DMS53 treated with DMSO at 0.1 percent for 48 hours (cell line): ENCODE measurements at regions not wholly inside any gene's neighbourhood (a gene's known extent, or its start where the extent isn't known, plus 50 kb on each side); places are given as distances from the start of the nearest gene placed in this dataset.

ENCODE experiments used
- DNase-seq: peaks from one replicate; lab custom pipeline; 2025; ENCODE audit not compliant: unreplicated experiment; lab: John Stamatoyannopoulos, UW

- no peak for DNase-seq
Measured at GRCh38 chr6:159118924-159119323, 50.3 kb upstream of the FNDC1 start.

- no peak for DNase-seq
Measured at GRCh38 chr6:159117563-159117962, 51.6 kb upstream of the FNDC1 start.

- no peak for DNase-seq
Measured at GRCh38 chr6:159117046-159117445, 52.2 kb upstream of the FNDC1 start.

GRCh38 chr6:159116343-159116742 lies 52.9 kb upstream of the FNDC1 start:
- no peak for DNase-seq

- no peak for DNase-seq
Measured at GRCh38 chr6:159114569-159114968, 54.6 kb upstream of the FNDC1 start.

- no peak for DNase-seq
Measured at GRCh38 chr6:159113223-159113622, 56.0 kb upstream of the FNDC1 start.

GRCh38 chr6:159112714-159113113 lies 56.5 kb upstream of the FNDC1 start:
- no peak for DNase-seq

GRCh38 chr6:159110748-159111147 lies 58.5 kb upstream of the FNDC1 start:
- DNase-seq = no peak

- DNase-seq = no peak
Measured at GRCh38 chr6:159110013-159110412, 59.2 kb upstream of the FNDC1 start.

- no peak for DNase-seq
Measured at GRCh38 chr6:159109391-159109790, 59.8 kb upstream of the FNDC1 start.

- DNase-seq = no peak
Measured at GRCh38 chr6:159108426-159108985, 60.7 kb upstream of the FNDC1 start.

GRCh38 chr6:159107451-159108260 lies 61.5 kb upstream of the FNDC1 start:
- no peak for DNase-seq

- DNase-seq = no peak
Measured at GRCh38 chr6:159106627-159107241, 61.9 kb upstream of the TAGAP start.

GRCh38 chr6:159105716-159106115 lies 60.9 kb upstream of the TAGAP start:
- DNase-seq = no peak

- no peak for DNase-seq
Measured at GRCh38 chr6:159104931-159105330, 60.1 kb upstream of the TAGAP start.

- peak; percentile 26 for DNase-seq
Measured at GRCh38 chr6:159104163-159104925, 59.6 kb upstream of the TAGAP start.

GRCh38 chr6:159103396-159104162 lies 58.8 kb upstream of the TAGAP start:
- no peak for DNase-seq

- no peak for DNase-seq
Measured at GRCh38 chr6:159102373-159103160, 57.8 kb upstream of the TAGAP start.

GRCh38 chr6:159101656-159102055 lies 56.9 kb upstream of the TAGAP start:
- DNase-seq = no peak
